Endothelial cell (in vitro differentiated cells): ENCODE measurements at regions not wholly inside any gene's neighbourhood (a gene's known extent, or its start where the extent isn't known, plus 50 kb on each side); places are given as distances from the start of the nearest gene placed in this dataset.

Source experiments
- DNase-seq: peaks from one replicate; pipeline ENCODE4 v3.0.0; 2021; ENCODE audit warnings: low spot score
- H3K27ac Mint-ChIP-seq: one replicate; pipeline ENCODE4 v1.8.0; 2021; ENCODE audit warnings: mixed read lengths, inconsistent platforms; ENCODE audit not compliant: unreplicated experiment
- H3K27me3 Mint-ChIP-seq: one replicate; pipeline ENCODE4 v1.8.0; 2021; ENCODE audit warnings: mild to moderate bottlenecking, moderate library complexity, mixed read lengths, inconsistent platforms; ENCODE audit not compliant: unreplicated experiment
- H3K36me3 Mint-ChIP-seq: one replicate; pipeline ENCODE4 v1.8.0; 2021; ENCODE audit warnings: mild to moderate bottlenecking, low read depth, mixed read lengths, inconsistent platforms; ENCODE audit not compliant: unreplicated experiment
- H3K4me1 Mint-ChIP-seq: one replicate; pipeline ENCODE4 v1.8.0; 2021; ENCODE audit warnings: mild to moderate bottlenecking, mixed read lengths, inconsistent platforms; ENCODE audit not compliant: unreplicated experiment
- H3K4me3 Mint-ChIP-seq: one replicate; pipeline ENCODE4 v1.8.0; 2021; ENCODE audit warnings: mild to moderate bottlenecking, mixed read lengths, inconsistent platforms; ENCODE audit not compliant: unreplicated experiment
- H3K9me3 Mint-ChIP-seq: one replicate; pipeline ENCODE4 v1.8.0; 2021; ENCODE audit warnings: mixed read lengths, inconsistent platforms; ENCODE audit not compliant: unreplicated experiment
- TF ChIP-seq, protein P1 (sequence below): fragments of 200-600 bp; sonication (generic); IDR thresholded peaks from one replicate; pipeline ENCODE4 v1.5.0; 2021; ENCODE audit warnings: antibody characterized with exemption; ENCODE audit not compliant: unreplicated experiment

DNA sequence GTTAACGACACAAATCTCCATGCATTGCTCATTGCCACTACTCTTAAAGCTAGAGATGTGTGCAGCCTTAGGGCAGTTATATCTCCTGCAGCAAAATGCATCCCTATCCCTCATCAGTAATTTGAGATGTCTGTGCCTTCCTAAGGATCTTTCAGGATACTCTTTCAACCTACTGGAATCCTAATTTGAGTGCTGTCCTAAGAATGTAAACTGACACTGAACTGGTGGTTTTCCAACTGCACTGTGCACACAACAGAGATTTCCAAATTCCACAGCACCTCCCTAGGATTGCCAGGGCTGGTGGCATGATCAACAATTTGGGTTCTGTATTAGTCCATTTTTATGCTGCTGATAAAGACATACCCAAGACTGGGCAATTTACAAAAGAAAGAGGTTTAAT lies 193.9 kb downstream of the LTN1 start:
- TF ChIP-seq, protein P1, sequence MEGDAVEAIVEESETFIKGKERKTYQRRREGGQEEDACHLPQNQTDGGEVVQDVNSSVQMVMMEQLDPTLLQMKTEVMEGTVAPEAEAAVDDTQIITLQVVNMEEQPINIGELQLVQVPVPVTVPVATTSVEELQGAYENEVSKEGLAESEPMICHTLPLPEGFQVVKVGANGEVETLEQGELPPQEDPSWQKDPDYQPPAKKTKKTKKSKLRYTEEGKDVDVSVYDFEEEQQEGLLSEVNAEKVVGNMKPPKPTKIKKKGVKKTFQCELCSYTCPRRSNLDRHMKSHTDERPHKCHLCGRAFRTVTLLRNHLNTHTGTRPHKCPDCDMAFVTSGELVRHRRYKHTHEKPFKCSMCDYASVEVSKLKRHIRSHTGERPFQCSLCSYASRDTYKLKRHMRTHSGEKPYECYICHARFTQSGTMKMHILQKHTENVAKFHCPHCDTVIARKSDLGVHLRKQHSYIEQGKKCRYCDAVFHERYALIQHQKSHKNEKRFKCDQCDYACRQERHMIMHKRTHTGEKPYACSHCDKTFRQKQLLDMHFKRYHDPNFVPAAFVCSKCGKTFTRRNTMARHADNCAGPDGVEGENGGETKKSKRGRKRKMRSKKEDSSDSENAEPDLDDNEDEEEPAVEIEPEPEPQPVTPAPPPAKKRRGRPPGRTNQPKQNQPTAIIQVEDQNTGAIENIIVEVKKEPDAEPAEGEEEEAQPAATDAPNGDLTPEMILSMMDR = no peak
- no peaks in the 10 kb centered on the region for H3K9me3 Mint-ChIP-seq
- H3K27me3 Mint-ChIP-seq = no peaks in the 10 kb centered on the region
- no peak overlapping the region for H3K4me3 Mint-ChIP-seq
- H3K36me3 Mint-ChIP-seq = no peaks in the 10 kb centered on the region
- peaks cover 25% of the 10 kb centered on the region for H3K4me1 Mint-ChIP-seq
- no peak for DNase-seq
- H3K27ac Mint-ChIP-seq = no peak overlapping the region

DNA sequence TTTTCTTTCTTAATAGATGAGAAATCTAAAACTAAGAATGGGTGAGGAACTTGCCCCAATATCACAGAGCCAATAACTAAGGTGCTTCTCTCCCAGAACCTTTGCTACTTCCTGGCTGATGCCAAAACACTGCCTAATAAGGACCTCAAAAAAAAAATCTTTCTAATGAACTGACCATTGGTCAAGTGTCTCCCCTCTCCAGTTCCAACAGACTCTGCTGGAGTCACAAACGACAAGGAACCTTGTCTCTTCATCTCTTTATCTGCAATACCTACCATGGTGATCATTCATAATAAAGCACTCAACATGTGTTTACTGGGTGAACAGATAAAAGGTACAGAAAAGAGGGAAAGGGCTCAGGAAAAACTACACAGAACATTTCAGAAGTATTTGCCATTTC lies 197.4 kb downstream of the LTN1 start:
- no peak overlapping the region for H3K4me3 Mint-ChIP-seq
- H3K27ac Mint-ChIP-seq = no peak overlapping the region
- no peaks in the 10 kb centered on the region for H3K27me3 Mint-ChIP-seq
- no peaks in the 10 kb centered on the region for H3K36me3 Mint-ChIP-seq
- no peaks in the 10 kb centered on the region for H3K9me3 Mint-ChIP-seq
- TF ChIP-seq, protein P1 = no peak
- peaks cover 30% of the 10 kb centered on the region for H3K4me1 Mint-ChIP-seq
- no peak for DNase-seq

DNA sequence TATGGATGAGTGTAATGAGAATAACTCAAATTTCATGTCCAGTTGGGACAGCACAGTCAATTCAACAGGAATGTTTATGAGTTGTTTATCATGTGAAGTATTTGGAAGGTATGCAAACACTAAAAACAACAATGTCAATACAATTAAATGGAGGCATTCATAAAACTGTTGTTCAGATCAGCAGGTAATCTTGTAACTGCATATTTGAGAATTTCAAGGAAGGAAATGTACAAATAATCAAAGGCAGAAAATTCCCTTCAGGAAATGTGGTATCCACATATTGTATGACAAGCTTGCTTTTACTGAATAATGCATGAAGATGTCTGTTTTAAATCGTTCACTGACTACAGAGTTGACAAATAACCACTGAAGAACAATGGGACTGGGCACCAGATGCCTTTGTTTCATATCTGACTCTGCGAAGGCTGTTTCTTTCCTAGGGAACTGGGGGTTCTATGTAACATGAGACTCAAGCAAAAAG lies 198.3 kb downstream of the LTN1 start:
- DNase-seq = no peak
- H3K4me3 Mint-ChIP-seq = no peak overlapping the region

DNA sequence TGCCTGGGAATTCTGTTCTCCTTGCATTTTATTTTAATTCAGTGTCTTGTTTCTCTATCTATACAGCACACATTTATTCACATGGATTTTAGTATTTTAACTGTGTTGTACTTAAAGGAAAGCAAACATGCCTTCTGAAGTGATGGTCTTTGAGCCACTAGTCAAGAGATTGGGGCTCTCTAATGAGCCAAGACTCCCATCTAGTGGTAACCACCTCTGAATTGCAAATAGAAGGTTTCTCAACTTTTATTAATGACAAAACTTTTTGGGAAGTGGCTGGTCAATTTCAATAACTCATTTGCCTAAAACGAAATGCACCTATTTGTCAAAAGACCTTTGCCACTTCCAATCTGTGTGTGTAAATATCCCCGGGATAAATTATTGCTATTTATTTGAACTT lies 199.6 kb downstream of the LTN1 start:
- Mint-ChIP-seq H3K4me1 (peaks cover 30% of the 10 kb centered on the region), H3K27ac (no peak overlapping the region), H3K36me3 (no peaks in the 10 kb centered on the region), H3K27me3 (no peaks in the 10 kb centered on the region), H3K9me3 (no peaks in the 10 kb centered on the region), H3K4me3 (no peak overlapping the region)
- TF ChIP-seq, protein P1 = no peak
- no peak for DNase-seq

More for the DNA sequence above, 198.3 kb downstream of the LTN1 start:
- H3K4me1 Mint-ChIP-seq = peaks cover 30% of the 10 kb centered on the region
- H3K36me3 Mint-ChIP-seq = no peaks in the 10 kb centered on the region
- TF ChIP-seq, protein P1 = no peak
- no peaks in the 10 kb centered on the region for H3K9me3 Mint-ChIP-seq
- H3K27ac Mint-ChIP-seq = no peak overlapping the region
- no peaks in the 10 kb centered on the region for H3K27me3 Mint-ChIP-seq

DNA sequence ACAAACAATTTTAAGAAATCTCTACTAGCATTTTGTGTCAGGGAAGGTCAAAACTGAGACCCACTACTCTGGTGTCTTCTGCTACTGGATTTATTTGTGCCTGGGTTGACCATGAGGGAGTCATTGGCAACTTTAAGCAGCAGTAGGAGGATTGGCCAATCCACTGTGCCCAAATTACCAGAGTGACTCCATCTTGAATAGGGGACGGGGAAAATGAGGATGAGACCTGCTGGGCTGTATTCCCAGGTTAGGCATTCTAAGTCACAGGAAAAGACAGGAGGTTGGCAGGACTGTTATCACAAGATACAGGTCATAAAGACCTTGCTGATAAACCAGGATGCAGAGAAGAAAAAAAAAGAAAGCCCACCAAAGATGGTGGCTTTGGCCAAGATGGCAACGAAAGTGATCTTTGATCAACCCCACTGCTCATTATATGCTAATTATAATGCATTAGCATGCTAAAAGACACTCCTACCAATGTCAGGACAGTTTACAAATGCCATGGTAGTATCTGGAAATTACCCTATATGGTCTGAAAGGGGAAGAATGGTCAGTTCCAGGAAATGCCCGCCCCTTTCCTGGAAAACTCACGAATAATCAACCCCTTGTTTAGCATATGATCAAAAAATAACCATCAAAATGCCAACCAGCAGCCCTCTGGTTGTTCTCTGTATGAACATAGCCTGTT lies 200.9 kb downstream of the LTN1 start:
- no peak overlapping the region for H3K27ac Mint-ChIP-seq
- no peaks in the 10 kb centered on the region for H3K27me3 Mint-ChIP-seq
- no peaks in the 10 kb centered on the region for H3K36me3 Mint-ChIP-seq
- H3K4me1 Mint-ChIP-seq = peaks cover 21% of the 10 kb centered on the region
- H3K9me3 Mint-ChIP-seq = no peaks in the 10 kb centered on the region
- DNase-seq = no peak
- TF ChIP-seq, protein P1 = no peak
- no peak overlapping the region for H3K4me3 Mint-ChIP-seq
